ENCODE measurements at regions not wholly inside any gene's neighbourhood (a gene's known extent, or its start where the extent isn't known, plus 50 kb on each side); places are given as distances from the start of the nearest gene placed in this dataset.
"Not testable (repeated sequence)": the region's sequence is repeated elsewhere in the genome, so short reads cannot be mapped to it uniquely, and the experiment has no call there.

GRCh38 chr6:16039892-16040627 is 88.8 kb upstream of the MYLIP start:
- not testable (repeated sequence) for DNase-seq

- no peak for DNase-seq
Observed at GRCh38 chr6:16038938-16039337, 89.9 kb upstream of the MYLIP start.

GRCh38 chr6:16035488-16036080 is 93.3 kb upstream of the MYLIP start:
- no peak for DNase-seq

- DNase-seq = no peak
Observed at GRCh38 chr6:16033214-16033613, 95.7 kb upstream of the MYLIP start.

- DNase-seq = no peak
Observed at GRCh38 chr6:16031278-16031981, 97.5 kb upstream of the MYLIP start.

- no peak for DNase-seq
Observed at GRCh38 chr6:16028966-16029365, 99.9 kb upstream of the MYLIP start.

GRCh38 chr6:16020259-16020658 is 108.6 kb upstream of the MYLIP start:
- no peak for DNase-seq

- DNase-seq = no peak
Observed at GRCh38 chr6:16019462-16019861, 109.4 kb upstream of the MYLIP start.

- no peak for DNase-seq
Observed at GRCh38 chr6:16018626-16019025, 110.3 kb upstream of the MYLIP start.

GRCh38 chr6:16014325-16014724 is 114.6 kb upstream of the MYLIP start:
- not testable (repeated sequence) for DNase-seq

GRCh38 chr6:16007146-16007545 is 121.7 kb upstream of the MYLIP start:
- no peak for DNase-seq

- no peak for DNase-seq
Observed at GRCh38 chr6:16006681-16007080, 122.2 kb upstream of the MYLIP start.

GRCh38 chr6:16004934-16005679 is 123.8 kb upstream of the MYLIP start:
- no peak for DNase-seq

GRCh38 chr6:16003197-16003491 is 125.7 kb upstream of the MYLIP start:
- no peak for DNase-seq

GRCh38 chr6:16002332-16003196 is 126.3 kb upstream of the MYLIP start:
- no peak for DNase-seq

- DNase-seq = no peak
Observed at GRCh38 chr6:16001158-16001557, 127.7 kb upstream of the MYLIP start.

GRCh38 chr6:15999201-15999600 is 129.7 kb upstream of the MYLIP start:
- DNase-seq = no peak

- no peak for DNase-seq
Observed at GRCh38 chr6:15997586-15998388, 131.1 kb upstream of the MYLIP start.

- DNase-seq = no peak
Observed at GRCh38 chr6:15996030-15996429, 132.9 kb upstream of the MYLIP start.

- DNase-seq = no peak
Observed at GRCh38 chr6:15995493-15995892, 133.4 kb upstream of the MYLIP start.

GRCh38 chr6:15994814-15995459 is 133.9 kb upstream of the MYLIP start:
- no peak for DNase-seq

All from NCI-H187 treated with DMSO at 0.1 percent for 48 hours (cell line).